Tibial nerve (tissue), 3 donors: ENCODE measurements at regions not wholly inside any gene's neighbourhood (a gene's known extent, or its start where the extent isn't known, plus 50 kb on each side); places are given as distances from the start of the nearest gene placed in this dataset.

ENCODE experiments used
- POLR2A ChIP-seq, 2 donors: fragments of 450-650 bp; IDR thresholded peaks; one replicate each; pipeline ENCODE4 v1.6.1; 2017; ENCODE audit warnings: antibody characterized with exemption in 2 of 2, mild to moderate bottlenecking in 2 of 2, moderate library complexity in 2 of 2
- TF ChIP-seq, protein P1 (sequence below), 5 experiments: fragments of 200-600 bp in 3 of 5; fragments of 450-650 bp in 2 of 5; sonication (generic) in 3 of 5; IDR thresholded peaks; one replicate each; pipeline ENCODE4 v1.5.1; 2016 to 2019; ENCODE audit warnings: antibody characterized with exemption in 5 of 5, mild to moderate bottlenecking in 3 of 5, moderate library complexity in 2 of 5

DNA sequence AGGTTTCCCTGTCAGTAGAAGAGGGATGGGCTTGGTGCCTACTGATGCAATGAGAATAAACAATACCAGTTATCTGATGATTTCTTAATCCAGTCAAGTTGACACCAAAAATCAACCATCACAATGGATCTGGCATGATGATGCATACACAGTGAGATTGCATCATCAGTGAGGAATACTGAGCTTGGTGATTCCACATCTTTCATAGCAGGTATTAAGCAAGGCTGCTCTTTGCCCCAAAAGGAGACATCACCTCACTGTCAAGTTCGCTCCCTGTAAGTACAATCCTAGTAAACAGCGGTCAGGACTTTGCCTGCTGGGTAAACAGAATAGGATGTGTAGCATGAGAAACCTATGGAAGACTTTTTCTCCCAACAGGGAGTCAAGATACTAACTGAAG is 282.7 kb upstream of the CDH2 start:
- TF ChIP-seq, protein P1, sequence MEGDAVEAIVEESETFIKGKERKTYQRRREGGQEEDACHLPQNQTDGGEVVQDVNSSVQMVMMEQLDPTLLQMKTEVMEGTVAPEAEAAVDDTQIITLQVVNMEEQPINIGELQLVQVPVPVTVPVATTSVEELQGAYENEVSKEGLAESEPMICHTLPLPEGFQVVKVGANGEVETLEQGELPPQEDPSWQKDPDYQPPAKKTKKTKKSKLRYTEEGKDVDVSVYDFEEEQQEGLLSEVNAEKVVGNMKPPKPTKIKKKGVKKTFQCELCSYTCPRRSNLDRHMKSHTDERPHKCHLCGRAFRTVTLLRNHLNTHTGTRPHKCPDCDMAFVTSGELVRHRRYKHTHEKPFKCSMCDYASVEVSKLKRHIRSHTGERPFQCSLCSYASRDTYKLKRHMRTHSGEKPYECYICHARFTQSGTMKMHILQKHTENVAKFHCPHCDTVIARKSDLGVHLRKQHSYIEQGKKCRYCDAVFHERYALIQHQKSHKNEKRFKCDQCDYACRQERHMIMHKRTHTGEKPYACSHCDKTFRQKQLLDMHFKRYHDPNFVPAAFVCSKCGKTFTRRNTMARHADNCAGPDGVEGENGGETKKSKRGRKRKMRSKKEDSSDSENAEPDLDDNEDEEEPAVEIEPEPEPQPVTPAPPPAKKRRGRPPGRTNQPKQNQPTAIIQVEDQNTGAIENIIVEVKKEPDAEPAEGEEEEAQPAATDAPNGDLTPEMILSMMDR (IDR thresholded peaks at IDR 0.05) = no peak
- no peak for TF ChIP-seq POLR2A (IDR thresholded peaks at IDR 0.05)
